ENCODE measurements at regions not wholly inside any gene's neighbourhood (a gene's known extent, or its start where the extent isn't known, plus 50 kb on each side); places are given as distances from the start of the nearest gene placed in this dataset.

DNA sequence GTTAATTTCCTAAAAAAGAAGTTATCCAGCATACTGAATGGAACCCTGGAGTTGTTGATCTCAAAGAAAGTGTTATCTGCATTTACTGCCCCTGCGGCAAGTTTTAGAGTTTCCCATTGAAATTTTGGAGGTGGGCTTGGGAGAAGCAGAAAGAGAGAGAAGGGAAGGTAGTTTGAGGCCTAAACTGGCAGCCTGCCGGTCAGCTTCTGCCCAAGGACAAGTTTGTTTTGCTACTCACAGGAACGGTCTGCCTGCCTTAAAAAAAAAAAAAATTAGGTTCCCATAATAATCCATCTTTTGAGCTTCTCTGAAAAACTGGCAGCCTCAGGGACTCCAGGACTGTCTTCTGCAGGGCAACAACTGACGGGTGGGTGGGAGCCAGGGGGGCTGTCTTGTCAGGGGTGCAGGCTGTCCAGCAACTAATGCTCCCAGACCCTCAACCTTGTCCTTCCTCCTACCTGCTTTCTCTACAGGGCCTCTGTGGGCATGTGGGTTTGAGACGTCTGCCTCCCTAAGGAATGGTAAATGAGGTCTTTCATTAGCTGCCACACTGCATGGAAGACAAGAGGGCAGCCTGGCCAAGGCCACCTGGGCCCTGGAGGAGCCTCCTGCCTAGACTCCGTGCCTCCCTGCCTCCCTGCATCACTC is 176.1 kb upstream of the KCNG1 start:
- no peak overlapping the region for H3K4me3 ChIP-seq (ENCODE audit: control insufficient read depth, low read depth, low read length)
- DNase-seq (ENCODE audit: low read depth) = no peak
- TF ChIP-seq, protein P1, sequence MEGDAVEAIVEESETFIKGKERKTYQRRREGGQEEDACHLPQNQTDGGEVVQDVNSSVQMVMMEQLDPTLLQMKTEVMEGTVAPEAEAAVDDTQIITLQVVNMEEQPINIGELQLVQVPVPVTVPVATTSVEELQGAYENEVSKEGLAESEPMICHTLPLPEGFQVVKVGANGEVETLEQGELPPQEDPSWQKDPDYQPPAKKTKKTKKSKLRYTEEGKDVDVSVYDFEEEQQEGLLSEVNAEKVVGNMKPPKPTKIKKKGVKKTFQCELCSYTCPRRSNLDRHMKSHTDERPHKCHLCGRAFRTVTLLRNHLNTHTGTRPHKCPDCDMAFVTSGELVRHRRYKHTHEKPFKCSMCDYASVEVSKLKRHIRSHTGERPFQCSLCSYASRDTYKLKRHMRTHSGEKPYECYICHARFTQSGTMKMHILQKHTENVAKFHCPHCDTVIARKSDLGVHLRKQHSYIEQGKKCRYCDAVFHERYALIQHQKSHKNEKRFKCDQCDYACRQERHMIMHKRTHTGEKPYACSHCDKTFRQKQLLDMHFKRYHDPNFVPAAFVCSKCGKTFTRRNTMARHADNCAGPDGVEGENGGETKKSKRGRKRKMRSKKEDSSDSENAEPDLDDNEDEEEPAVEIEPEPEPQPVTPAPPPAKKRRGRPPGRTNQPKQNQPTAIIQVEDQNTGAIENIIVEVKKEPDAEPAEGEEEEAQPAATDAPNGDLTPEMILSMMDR (conservative IDR thresholded peaks at IDR 0.05; ENCODE audit: control insufficient read depth, insufficient read depth, low read depth, low read length) = no peak

DNA sequence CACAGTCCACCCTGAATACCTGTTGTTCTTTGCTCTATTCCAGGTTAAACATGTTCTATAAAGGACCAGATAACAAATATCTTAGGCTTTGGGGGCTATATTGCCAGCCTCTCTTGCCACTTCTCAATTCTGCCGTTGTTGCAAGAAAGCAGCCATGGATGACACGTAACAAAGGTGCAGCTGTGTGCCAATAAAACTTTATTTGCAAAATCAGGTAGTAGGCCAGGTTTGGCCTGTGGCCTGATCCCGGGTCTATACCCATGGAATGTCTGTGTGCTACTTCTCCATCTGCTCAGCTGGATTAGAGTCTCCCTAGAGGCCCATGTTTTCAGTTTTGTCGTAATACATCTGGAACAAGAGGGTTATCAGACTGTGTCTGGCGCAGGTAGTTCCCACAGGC is 175.3 kb upstream of the KCNG1 start:
- DNase-seq (ENCODE audit: low read depth) = no peak
- TF ChIP-seq, protein P1 (conservative IDR thresholded peaks at IDR 0.05; ENCODE audit: control insufficient read depth, insufficient read depth, low read depth, low read length) = no peak

GRCh38 chr20:51196991-51197651 is 174.2 kb upstream of the KCNG1 start:
- H3K4me3 ChIP-seq (ENCODE audit: control insufficient read depth, low read depth, low read length) = no peak overlapping the region
- DNase-seq (ENCODE audit: low read depth) = no peak
- TF ChIP-seq, protein P1 (conservative IDR thresholded peaks at IDR 0.05; ENCODE audit: control insufficient read depth, insufficient read depth, low read depth, low read length) = no peak

More for the DNA sequence above, 175.3 kb upstream of the KCNG1 start:
- H3K4me3 ChIP-seq (ENCODE audit: control insufficient read depth, low read depth, low read length) = no peak overlapping the region

DNA sequence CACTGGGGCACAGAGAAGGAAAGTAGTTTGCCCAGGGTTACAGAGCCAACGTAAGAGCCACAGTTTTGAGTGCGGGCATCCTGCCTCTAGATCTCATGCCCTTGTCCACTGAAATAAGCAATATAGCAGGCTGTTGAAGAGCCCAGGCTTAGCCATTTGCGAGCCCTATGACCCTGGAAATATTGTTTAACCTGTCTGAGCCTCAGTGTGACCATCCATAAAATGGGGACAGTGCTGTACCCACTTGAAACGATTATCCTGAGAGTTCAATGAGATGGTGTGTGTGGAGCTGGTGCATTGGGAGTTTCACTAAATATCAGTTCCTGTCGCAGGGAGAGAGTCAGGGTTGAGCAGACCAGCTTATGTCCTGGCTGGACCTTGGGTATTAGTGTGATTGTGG is 173.1 kb upstream of the KCNG1 start:
- no peak overlapping the region for H3K4me3 ChIP-seq (ENCODE audit: control insufficient read depth, low read depth, low read length)
- TF ChIP-seq, protein P1 (conservative IDR thresholded peaks at IDR 0.05; ENCODE audit: control insufficient read depth, insufficient read depth, low read depth, low read length) = no peak
- no peak for DNase-seq (ENCODE audit: low read depth)

- H3K4me3 ChIP-seq (ENCODE audit: control insufficient read depth, low read depth, low read length) = no peak overlapping the region
- DNase-seq (ENCODE audit: low read depth) = peak; percentile 87
- TF ChIP-seq, protein P1 (conservative IDR thresholded peaks at IDR 0.05; ENCODE audit: control insufficient read depth, insufficient read depth, low read depth, low read length) = no peak
Observed at GRCh38 chr20:51195419-51195901, 172.6 kb upstream of the KCNG1 start.

GRCh38 chr20:51193066-51193772 is 170.3 kb upstream of the KCNG1 start:
- peak; percentile 69 for DNase-seq (ENCODE audit: low read depth)
- TF ChIP-seq, protein P1 (conservative IDR thresholded peaks at IDR 0.05; ENCODE audit: control insufficient read depth, insufficient read depth, low read depth, low read length) = no peak
- H3K4me3 ChIP-seq (ENCODE audit: control insufficient read depth, low read depth, low read length) = no peak overlapping the region
